Lower leg skin (tissue), 3 donors: ENCODE measurements at regions not wholly inside any gene's neighbourhood (a gene's known extent, or its start where the extent isn't known, plus 50 kb on each side); places are given as distances from the start of the nearest gene placed in this dataset.

Experiments used
- CTCF ChIP-seq, 3 donors: fragments of 450-650 bp; IDR thresholded peaks; one replicate each; pipeline ENCODE4 v1.5.1; 2016; ENCODE audit warnings: antibody characterized with exemption in 3 of 3, mild to moderate bottlenecking in 3 of 3, moderate library complexity in 2 of 3
- POLR2A ChIP-seq, 2 donors: fragments of 450-650 bp; IDR thresholded peaks; one replicate each; pipeline ENCODE4 v1.6.1; 2016 to 2017; ENCODE audit warnings: antibody characterized with exemption in 2 of 2, mild to moderate bottlenecking in 1 of 2, moderate library complexity in 1 of 2

- TF ChIP-seq CTCF (IDR thresholded peaks at IDR 0.05) (no peak), POLR2A (IDR thresholded peaks at IDR 0.05) (no peak)
These were observed 362.1 kb downstream of the LRRC3B start for GRCh38 chr3:26984416-26985390.
